ENCODE measurements at regions not wholly inside any gene's neighbourhood (a gene's known extent, or its start where the extent isn't known, plus 50 kb on each side); places are given as distances from the start of the nearest gene placed in this dataset.

DNA sequence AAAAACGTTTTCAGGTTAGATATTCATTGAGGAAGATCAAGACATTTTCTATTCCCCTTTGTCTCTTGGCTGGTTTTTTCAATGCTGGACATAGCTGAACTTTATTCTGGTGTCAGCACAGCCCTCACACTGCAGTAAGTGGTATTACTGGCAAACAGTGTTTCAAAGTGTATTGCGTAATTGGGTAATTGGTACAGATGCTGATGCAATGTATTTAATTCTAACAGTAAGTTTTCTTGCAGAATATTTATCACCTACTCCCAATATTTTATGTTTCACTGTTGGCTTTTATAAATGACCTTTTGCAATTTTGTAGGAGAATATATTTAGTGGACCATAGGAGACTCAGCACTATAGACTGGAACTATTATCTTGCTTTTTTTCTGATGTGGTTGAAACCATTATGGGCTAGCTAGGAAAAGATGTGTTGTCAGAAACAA, 287.6 kb upstream of the SOX4 start:
- TF ChIP-seq CTCF (tag by site-specific recombination; IDR thresholded peaks at IDR 0.05), result no peak
- no peak for TF ChIP-seq GFI1B (tag by site-specific recombination; IDR thresholded peaks at IDR 0.05)
- TF ChIP-seq, protein P1, sequence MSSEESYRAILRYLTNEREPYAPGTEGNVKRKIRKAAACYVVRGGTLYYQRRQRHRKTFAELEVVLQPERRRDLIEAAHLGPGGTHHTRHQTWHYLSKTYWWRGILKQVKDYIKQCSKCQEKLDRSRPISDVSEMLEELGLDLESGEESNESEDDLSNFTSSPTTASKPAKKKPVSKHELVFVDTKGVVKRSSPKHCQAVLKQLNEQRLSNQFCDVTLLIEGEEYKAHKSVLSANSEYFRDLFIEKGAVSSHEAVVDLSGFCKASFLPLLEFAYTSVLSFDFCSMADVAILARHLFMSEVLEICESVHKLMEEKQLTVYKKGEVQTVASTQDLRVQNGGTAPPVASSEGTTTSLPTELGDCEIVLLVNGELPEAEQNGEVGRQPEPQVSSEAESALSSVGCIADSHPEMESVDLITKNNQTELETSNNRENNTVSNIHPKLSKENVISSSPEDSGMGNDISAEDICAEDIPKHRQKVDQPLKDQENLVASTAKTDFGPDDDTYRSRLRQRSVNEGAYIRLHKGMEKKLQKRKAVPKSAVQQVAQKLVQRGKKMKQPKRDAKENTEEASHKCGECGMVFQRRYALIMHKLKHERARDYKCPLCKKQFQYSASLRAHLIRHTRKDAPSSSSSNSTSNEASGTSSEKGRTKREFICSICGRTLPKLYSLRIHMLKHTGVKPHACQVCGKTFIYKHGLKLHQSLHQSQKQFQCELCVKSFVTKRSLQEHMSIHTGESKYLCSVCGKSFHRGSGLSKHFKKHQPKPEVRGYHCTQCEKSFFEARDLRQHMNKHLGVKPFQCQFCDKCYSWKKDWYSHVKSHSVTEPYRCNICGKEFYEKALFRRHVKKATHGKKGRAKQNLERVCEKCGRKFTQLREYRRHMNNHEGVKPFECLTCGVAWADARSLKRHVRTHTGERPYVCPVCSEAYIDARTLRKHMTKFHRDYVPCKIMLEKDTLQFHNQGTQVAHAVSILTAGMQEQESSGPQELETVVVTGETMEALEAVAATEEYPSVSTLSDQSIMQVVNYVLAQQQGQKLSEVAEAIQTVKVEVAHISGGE (tag by site-specific recombination; conservative IDR thresholded peaks at IDR 0.05; ENCODE audit: low read depth), result no peak
- TF ChIP-seq ZFP69B (tag by site-specific recombination; IDR thresholded peaks at IDR 0.05), result no peak
- no peak for TF ChIP-seq ZNF121 (tag by site-specific recombination; IDR thresholded peaks at IDR 0.05)
- no peak for TF ChIP-seq ZNF114 (tag by site-specific recombination; IDR thresholded peaks at IDR 0.05)
- no peak for TF ChIP-seq ZNF184 (tag by site-specific recombination; IDR thresholded peaks at IDR 0.05)
- TF ChIP-seq TCF7L2 (IDR thresholded peaks at IDR 0.05; ENCODE audit: borderline replicate concordance, low read depth, low read length), result no peak
- TF ChIP-seq PRDM4 (tag by site-specific recombination; IDR thresholded peaks at IDR 0.05), result no peak
- no peak for TF ChIP-seq ZNF544 (tag by site-specific recombination; IDR thresholded peaks at IDR 0.05)
- no peak for TF ChIP-seq KLF17 (tag by site-specific recombination; IDR thresholded peaks at IDR 0.05)
- no peak for TF ChIP-seq ZNF2 (tag by site-specific recombination; IDR thresholded peaks at IDR 0.05)
- no peak for TF ChIP-seq KLF7 (tag by site-specific recombination; IDR thresholded peaks at IDR 0.05; ENCODE audit: borderline replicate concordance)
